Astrocyte of the cerebellum (primary cell): ENCODE measurements at regions not wholly inside any gene's neighbourhood (a gene's known extent, or its start where the extent isn't known, plus 50 kb on each side); places are given as distances from the start of the nearest gene placed in this dataset.
A peak's percentile ranks its signal among the peaks of the same experiment; 100 is the strongest.

Source experiments
- DNase-seq: peaks from one replicate; pipeline ENCODE4 v3.0.0-alpha.2; 2011; ENCODE audit warnings: low read depth
- H3K4me3 ChIP-seq: 2 replicates; pipeline ENCODE4 v1.5.1; 2011; ENCODE audit warnings: mild to moderate bottlenecking, low read depth, low read length, moderate library complexity
- in situ Hi-C: cut with HindIII; loops from 2 replicates; pipeline ENCODE4 v1.10.0; 2017; ENCODE audit warnings: low sequenced_read_pairs
- TF ChIP-seq, protein P1 (sequence below): IDR thresholded peaks from 2 replicates; pipeline ENCODE4 v1.5.1; 2012; ENCODE audit warnings: low read length, low read depth, moderate library complexity, mild to moderate bottlenecking; ENCODE audit errors: missing control alignments

DNA sequence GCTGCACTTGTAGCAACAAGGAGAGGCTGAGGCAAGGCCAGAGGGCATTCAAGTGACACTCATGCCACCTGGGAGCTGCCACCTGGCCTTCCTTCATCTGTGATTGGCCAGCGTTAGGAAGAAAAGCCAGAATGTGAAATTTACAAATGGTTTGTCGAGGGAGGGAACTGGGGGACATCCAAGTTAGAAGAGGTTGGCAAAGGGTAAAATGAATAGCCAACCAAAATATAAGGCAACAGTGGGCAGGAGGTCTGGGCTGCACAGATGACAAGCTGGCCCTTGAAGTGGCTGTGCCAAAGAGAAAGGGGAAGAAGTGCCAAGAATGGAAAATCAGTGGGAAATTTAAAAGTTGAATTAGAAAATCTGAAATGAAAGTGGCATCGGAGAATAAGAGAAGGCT, 221.4 kb downstream of the C11orf91 start:
- in situ Hi-C loops = no loop called here

DNA sequence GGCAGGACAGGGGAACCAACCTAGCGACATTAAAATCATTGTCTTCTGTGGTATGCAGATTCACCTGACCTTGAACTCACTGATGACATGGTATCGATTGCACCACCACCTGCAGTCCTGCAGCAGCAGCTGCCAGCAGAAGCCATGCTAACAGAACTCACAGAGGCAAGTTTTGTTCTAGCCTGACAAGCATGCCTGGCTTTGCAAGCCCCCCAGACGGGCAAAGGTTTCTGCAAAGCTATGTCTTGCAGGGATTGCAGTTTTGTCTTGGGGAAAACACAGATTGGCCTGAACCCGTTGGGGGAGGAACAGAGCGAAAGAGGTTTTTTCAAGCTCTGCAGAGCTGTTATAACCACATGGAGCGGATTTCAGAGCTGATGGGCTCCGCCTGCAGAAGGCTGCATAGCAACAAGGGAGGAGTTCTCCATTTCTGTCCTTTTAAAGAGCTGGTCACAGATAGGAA, 221.0 kb downstream of the HIPK3 start:
- TF ChIP-seq, protein P1, sequence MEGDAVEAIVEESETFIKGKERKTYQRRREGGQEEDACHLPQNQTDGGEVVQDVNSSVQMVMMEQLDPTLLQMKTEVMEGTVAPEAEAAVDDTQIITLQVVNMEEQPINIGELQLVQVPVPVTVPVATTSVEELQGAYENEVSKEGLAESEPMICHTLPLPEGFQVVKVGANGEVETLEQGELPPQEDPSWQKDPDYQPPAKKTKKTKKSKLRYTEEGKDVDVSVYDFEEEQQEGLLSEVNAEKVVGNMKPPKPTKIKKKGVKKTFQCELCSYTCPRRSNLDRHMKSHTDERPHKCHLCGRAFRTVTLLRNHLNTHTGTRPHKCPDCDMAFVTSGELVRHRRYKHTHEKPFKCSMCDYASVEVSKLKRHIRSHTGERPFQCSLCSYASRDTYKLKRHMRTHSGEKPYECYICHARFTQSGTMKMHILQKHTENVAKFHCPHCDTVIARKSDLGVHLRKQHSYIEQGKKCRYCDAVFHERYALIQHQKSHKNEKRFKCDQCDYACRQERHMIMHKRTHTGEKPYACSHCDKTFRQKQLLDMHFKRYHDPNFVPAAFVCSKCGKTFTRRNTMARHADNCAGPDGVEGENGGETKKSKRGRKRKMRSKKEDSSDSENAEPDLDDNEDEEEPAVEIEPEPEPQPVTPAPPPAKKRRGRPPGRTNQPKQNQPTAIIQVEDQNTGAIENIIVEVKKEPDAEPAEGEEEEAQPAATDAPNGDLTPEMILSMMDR = no peak

More for the DNA sequence above, 221.4 kb downstream of the C11orf91 start:
- TF ChIP-seq, protein P1 = no peak
- no peak overlapping the region for H3K4me3 ChIP-seq
- DNase-seq = no peak

DNA sequence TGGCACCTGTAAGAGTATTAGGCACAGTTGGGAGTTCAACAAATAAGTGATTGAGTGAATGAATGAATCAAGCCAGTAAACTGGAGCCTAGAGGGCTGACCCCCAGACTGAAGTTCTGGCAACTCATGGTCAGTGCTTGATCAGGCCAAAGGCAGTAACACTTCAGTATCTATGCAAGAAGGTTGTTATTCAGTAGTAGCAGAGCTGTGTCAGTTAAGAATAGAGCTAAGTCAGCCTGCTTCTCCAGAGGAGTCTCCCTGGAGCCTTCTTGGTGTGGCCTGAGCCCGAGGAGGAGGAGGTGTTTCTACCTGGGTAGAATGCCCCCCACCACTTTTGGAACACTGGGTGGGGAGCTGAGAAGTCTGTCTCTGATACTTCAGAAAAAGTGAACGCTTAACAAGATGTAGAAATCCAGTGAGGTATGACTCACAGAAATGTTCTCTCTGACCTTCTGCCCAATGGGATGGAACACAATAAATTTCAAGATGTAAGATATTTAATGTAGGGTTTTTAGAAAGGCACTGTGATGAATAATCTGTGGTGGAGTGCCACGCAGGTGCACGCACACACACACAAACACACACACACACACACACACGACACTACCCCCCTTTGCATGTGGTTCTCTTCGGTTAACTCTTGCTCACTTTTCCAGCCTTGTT, 219.9 kb downstream of the HIPK3 start:
- TF ChIP-seq, protein P1 = no peak
- no peak overlapping the region for H3K4me3 ChIP-seq
- no peak for DNase-seq
- in situ Hi-C loops = no loop called here

More for the DNA sequence above, 221.0 kb downstream of the HIPK3 start:
- no peak for DNase-seq
- H3K4me3 ChIP-seq = no peak overlapping the region
- in situ Hi-C loops = no loop called here

DNA sequence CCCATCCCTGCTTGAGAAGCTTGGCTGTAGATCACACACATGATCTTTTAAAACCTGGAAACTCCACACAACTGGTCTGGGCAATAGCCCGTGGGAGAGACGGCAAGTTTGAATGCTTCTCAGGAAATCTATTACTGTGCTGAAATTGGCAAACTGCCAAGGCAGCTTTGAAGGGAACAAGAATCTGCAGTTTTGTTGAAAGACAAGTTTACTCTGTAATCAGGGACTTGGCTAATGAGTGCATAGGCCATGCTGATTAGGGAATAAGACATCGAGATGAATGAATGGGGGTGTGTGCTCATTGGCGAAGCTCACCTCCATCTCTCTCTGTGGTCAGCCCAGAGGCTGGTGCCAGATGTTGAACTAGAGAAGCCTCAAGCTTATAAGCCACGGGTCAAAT, 218.8 kb downstream of the HIPK3 start:
- in situ Hi-C loops = no loop called here

DNA sequence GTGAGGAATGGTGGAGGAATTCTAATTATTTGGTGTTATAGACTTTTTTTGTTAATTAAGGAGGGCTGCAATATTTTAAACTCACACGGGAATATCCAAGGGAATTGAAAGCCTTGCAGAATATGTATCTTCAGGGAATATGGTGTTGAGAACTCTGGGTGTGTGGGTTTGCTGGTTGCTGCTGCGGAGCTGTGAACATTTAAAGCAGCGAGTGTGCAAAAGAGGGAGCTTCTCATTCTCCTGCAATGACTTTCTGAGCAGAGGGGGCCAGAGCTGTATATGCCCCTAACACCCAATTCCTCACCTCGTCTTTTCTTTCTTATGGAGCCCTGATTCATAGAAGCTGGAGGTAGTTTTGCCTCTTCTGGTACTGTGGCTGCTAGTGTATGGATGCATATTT, 217.7 kb downstream of the HIPK3 start:
- in situ Hi-C loops = no loop called here
- TF ChIP-seq, protein P1 = no peak
- no peak overlapping the region for H3K4me3 ChIP-seq
- DNase-seq = no peak

More for the DNA sequence above, 218.8 kb downstream of the HIPK3 start:
- DNase-seq = peak; percentile 80
- H3K4me3 ChIP-seq = no peak overlapping the region
- TF ChIP-seq, protein P1 = no peak

DNA sequence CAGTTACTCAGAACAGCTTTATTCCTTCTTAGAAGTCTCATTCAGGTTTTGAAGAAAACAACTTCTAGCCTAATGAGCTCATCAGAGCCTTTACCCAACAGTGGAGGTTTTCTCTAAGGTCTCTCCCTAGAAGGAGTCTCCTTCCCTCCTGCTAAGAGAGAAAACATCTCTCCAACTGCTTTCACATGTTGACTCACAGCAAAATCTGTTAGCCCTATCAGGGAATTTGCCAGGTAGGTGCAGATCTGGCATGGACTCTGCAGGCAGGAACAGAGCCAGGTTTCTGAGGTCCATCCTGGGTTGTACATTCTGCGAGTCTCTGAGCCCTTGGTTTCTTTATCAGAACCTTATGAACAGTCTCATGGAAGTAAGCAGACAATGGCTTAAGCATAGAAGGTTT, 214.4 kb downstream of the HIPK3 start:
- TF ChIP-seq, protein P1 = no peak
- DNase-seq = no peak
- in situ Hi-C loops = no loop called here
- no peak overlapping the region for H3K4me3 ChIP-seq
